HG03442 (cell line): ENCODE measurements at regions not wholly inside any gene's neighbourhood (a gene's known extent, or its start where the extent isn't known, plus 50 kb on each side); places are given as distances from the start of the nearest gene placed in this dataset.
A peak's percentile ranks its signal among the peaks of the same experiment; 100 is the strongest.

Experiments used
- ATAC-seq: cut with Tn5 transposase; IDR thresholded peaks from one replicate; pipeline ENCODE4 v1.9.1; 2021; ENCODE audit warnings: mild to moderate bottlenecking, moderate library complexity; ENCODE audit not compliant: unreplicated experiment

DNA sequence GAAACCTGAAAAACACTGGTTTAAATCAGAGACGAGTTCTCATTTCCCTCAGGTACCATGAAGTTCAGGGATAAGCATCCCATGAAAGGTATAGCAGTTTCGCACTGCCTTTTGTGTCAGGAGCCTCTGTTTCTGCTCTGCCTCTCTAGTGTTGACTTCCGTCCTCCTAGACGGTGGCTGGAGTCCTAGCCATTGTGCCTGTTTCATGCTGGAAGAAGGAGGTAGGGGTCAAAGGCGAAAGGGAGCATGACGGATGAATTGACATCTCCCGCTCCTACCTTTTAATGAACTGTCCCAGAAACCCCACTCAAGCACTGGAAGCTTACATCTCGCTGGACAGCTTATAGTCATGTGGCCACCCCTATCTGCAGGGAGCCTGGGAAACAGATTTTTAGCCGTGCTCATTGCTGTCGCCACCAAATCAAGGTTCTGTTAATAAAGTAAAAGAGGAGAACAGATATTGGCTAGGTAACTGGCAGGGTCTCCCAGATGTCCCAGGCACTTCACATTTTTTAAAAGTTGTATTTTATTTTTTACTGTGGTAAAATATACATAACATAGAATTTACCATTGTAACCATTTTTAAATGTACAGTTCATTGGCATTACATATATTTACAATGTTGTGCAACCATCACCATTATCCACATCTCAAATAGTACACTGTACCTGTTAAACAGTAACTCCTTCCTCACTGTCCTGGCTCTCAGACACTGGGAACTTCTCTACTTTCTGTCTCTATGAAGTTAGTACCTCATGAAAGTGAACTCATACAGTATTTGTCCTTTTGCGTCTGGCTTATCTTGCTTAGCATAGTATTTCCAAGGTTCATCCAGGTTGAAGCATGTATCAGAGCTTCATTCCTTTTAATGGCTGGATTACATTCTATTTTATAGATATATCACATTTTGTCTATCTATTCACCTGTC, 55.0 kb upstream of the CTLA4 start:
- ATAC-seq, result no peak

DNA sequence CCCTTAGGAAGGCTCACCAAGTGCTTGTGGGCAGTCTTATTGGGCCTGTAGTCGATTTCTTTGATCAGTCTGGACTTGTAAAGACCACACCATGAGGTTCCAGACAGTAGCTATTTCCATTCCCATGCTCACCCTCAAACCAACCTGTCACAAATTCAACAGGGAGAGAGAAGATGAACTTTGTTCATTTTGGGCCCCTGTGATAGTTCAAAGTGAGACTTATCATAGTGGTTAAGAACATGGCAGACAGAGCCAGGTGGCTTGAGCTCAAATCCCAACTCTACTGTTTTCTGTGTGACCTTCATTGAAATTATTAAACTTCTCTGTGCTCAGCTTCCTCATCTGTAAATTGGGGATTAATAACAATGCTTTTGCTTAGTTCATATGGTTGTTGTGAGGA, 53.9 kb upstream of the CTLA4 start:
- no peak for ATAC-seq

DNA sequence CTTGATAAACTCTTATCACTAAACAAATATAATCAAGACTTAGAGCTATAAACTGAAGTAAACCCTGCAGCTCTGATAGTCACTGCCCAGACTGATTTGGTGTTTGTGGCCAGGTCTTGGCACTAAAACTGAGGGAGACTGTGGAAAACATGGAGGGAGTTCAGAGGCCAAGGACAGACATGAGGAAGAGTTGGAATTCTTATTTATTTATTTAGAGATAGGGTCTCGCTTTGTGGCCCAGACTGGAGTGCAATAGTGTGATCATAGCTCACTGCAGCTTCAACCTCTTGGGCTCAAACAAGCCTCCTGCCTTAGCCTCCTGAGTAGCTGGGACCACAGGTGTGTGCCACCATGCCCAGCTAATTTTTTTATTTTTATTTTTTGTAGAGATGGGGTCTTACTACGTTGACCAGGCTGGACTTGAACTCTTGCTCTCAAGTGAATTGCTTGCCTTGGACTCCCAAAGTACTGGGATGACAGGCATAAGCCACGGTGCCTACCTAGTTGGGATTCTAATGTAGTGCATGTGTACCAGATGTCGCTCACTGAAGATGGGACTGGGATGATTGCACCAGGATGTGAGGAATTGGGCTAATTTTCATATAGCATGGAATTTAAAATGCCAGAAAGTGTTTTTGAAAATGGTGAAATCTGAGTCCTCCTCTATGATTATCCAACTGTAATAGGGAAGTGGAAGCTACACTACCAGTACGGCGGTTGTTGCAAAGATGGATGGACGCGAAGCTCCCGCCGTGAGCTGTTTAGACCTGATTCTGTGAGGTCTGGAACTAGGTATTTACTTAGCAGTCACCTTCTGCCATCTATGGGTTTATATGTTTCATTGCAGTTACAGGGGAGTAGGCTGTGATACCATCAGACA, 52.7 kb upstream of the CTLA4 start:
- ATAC-seq, result peak; percentile 70

DNA sequence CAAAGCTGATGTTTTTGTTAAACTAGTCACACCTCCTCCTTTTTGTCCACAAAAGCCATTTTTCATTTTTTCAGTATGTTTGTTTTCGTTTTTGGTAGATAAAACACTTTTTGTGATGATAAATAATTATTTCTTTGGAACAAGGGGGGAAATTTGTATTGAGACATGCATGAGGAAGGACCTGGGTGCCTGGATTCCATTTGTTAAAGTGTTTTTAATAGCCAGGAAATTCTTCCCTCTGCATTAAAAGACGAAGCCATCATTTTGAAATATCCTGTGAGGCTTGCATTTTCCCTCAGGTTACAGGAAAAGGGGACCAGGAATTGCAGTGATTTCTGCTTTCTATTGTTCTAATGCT, 52.1 kb upstream of the CTLA4 start:
- ATAC-seq, result no peak

DNA sequence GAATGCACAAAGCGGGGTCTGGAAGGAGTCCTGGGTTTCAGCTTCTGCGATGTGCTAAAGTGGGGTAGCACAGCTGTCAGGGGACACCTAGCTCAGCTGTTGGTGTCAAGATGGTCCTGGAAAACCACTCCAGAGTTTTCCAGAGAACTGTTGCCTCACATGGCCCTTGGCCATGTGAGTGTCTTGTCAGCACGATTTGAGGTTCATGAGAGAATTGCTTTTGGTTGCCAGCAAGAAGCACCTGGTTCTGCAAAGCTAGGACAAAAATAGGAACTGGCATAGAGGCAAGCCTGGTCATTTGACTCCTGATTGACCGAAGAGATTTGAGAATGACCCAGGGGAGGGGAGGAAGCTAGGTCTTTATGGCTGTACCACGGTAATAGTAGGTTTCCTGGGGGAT, 50.4 kb upstream of the CTLA4 start:
- ATAC-seq, result no peak
